Tongue (tissue), 1 donor: ENCODE measurements at regions not wholly inside any gene's neighbourhood (a gene's known extent, or its start where the extent isn't known, plus 50 kb on each side); places are given as distances from the start of the nearest gene placed in this dataset.

Source experiments
- DNase-seq: peaks from one replicate; pipeline ENCODE4 v3.0.0-alpha.2; 2015

- DNase-seq: no peak
Observed at GRCh38 chr3:155029941-155030340, 50.2 kb upstream of the MME start.

GRCh38 chr3:155026999-155027591, 53.0 kb upstream of the MME start:
- DNase-seq: no peak

GRCh38 chr3:155024006-155024638, 56.0 kb upstream of the MME start:
- DNase-seq: no peak

- DNase-seq: no peak
Observed at GRCh38 chr3:155022896-155023295, 57.2 kb upstream of the MME start.

- no peak for DNase-seq
Observed at GRCh38 chr3:155019575-155019974, 60.5 kb upstream of the MME start.

- DNase-seq: no peak
Observed at GRCh38 chr3:155018621-155019330, 61.3 kb upstream of the MME start.

GRCh38 chr3:155015776-155016436, 64.2 kb upstream of the MME start:
- no peak for DNase-seq

- no peak for DNase-seq
Observed at GRCh38 chr3:155014953-155015352, 65.2 kb upstream of the MME start.

GRCh38 chr3:155013427-155013826, 66.7 kb upstream of the MME start:
- no peak for DNase-seq

GRCh38 chr3:155012584-155012983, 67.5 kb upstream of the MME start:
- DNase-seq: no peak

GRCh38 chr3:155010416-155010815, 69.7 kb upstream of the MME start:
- DNase-seq: no peak

GRCh38 chr3:155009217-155009616, 70.9 kb upstream of the MME start:
- DNase-seq: no peak

GRCh38 chr3:155007729-155008128, 72.4 kb upstream of the MME start:
- DNase-seq: no peak

GRCh38 chr3:155001289-155002010, 78.7 kb upstream of the MME start:
- DNase-seq: no peak

GRCh38 chr3:154992655-154993054, 87.5 kb upstream of the MME start:
- DNase-seq: no peak

- DNase-seq: no peak
Observed at GRCh38 chr3:154990543-154990942, 89.6 kb upstream of the MME start.

- no peak for DNase-seq
Observed at GRCh38 chr3:154987846-154988245, 92.3 kb upstream of the MME start.

GRCh38 chr3:154981664-154982063, 98.5 kb upstream of the MME start:
- DNase-seq: no peak

- no peak for DNase-seq
Observed at GRCh38 chr3:154981201-154981600, 98.9 kb upstream of the MME start.

- no peak for DNase-seq
Observed at GRCh38 chr3:154979331-154979730, 100.8 kb upstream of the MME start.

- DNase-seq: no peak
Observed at GRCh38 chr3:154977666-154978065, 102.5 kb upstream of the MME start.
